ENCODE measurements at regions not wholly inside any gene's neighbourhood (a gene's known extent, or its start where the extent isn't known, plus 50 kb on each side); places are given as distances from the start of the nearest gene placed in this dataset.
"Not testable (repeated sequence)": the region's sequence is repeated elsewhere in the genome, so short reads cannot be mapped to it uniquely, and the experiment has no call there.

DNA sequence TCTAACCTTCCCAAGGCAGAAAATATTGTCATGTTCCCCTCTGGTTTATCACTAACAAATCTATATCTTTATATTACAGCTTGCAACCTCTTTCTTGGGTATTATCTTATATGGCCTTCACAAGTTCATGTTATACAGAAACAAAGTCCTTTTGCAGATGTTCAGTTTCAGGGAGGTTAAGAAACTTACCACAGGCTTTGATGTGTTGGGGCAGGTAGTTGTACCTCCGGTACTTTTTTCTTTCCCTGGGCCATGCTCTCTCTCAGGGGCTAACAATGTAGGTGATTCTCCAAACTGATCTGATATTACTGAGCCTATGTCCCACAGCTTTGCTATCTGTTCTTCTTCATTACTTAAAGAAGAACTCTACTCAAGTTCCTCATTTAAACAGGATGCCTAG, 548.9 kb upstream of the SYT4 start:
- no peak for DNase-seq

- DNase-seq, result no peak
Measured at GRCh38 chr18:43827311-43827710, 550.0 kb upstream of the SYT4 start.

GRCh38 chr18:43830303-43830702, 553.0 kb upstream of the SYT4 start:
- DNase-seq, result no peak

DNA sequence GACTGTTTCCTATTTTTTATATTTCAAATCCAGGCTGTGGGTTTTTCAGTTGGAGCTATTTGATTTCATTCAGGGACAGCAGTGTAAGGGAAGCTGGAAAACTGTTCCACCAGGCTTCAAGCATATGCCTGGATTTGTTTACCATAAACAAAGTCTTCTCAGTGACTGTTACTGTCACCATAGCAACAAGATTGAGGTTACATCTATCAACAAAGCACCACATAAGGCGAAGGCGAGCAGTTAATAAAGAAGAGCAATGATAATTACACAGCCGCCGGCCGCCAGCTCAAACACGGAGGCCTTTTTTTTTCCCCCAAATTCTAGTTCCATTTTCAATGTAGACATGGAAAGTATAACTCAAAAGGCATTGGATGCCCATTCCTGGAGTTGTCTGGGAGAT, 553.7 kb upstream of the SYT4 start:
- DNase-seq, result no peak

DNA sequence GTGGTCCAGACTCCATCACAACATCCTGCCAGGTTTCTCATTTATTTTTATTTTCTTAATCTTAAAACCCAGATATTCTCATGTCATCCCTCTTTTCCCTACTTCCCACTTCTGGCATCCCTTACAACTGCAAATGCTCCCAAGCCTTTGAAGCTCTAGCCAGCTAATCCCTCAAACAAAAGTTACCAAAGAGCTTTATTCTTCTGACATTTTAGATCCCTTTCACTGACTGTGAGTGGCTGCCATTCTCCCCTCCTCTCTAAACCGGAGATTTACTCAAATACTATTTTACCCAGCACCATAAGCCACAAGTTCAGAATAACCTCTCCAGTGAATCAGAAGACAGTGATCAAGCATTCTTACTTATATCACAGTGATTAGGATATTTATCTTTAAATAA, 569.0 kb upstream of the SYT4 start:
- DNase-seq, result no peak

DNA sequence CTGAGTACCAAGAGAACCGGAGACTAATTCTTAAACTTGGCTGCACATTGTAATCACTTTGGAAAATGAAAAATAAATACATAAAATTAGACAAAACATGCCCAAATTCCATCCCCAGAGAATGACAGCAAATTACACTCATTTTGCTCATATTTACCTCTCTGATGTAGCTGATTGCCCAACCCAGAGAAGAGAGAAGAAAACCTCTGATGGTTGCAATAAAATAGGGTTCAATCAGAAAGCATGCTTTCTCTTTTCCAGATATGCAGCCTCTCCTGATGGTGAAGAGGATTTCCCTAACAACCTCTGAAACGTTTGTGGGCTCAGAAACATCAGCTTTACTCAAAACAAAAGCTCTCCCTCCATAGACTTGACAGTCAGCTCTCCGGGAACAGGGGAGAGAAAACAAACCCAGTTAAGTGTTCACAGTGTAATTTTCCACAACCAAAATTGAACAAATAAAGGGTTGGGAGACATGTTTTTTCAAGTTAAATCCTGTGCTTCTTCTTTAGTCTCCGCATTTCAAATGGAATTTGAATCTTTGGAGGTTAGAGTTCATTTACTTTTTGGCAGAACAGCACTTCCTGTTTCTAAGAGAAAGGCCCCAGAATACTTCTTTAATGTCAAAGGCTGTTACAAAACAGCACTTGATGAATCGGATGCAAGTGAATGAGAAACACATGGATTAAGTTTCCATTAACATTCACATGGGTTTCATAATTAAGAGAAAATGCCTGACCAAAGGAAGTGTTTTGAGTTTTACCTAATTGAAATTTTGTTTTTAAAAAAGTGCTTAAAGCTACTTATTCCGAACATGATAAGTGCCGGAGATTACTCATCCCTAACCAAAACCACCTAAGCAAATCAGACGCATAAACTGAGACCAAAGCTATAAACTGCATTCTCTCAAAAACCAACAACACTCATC, 570.1 kb upstream of the SYT4 start:
- no peak for DNase-seq

DNA sequence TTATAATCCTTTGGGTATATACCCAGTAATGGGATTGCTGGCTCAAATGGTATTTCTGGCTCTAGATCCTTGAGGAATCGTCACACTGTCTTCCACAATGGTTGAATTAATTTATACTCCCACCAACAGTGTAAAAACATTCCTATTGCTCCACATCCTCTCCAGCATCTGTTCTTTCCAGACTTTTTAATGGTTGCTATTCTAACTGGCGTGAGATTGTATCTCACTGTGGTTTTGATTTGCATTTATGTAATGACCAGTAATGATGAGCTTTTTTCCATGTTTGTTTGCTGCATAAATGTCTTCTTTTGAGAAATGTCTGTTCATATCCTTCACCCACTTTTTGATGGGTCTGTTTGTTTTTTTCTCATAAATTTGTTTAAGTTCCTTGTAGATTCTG, 572.5 kb upstream of the SYT4 start:
- not testable (repeated sequence) for DNase-seq

DNA sequence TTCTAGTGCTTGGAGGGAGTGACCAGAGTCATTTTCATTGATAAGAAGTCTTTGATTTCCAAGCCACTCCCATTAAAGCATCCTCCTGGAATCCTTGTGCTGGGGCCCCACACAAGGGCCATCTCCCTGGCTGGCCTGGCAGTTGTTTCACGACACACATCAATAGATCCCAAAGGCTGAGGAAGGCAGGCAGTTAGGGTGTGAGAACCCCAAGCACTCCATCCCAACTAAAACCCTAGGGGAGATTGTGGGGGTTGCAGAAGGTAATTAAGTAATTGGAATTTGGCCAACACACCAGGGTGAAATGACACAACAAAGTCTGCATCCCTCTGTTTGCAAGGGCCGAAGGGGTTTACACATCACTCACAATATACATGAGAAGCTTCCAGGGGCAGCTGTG, 578.1 kb upstream of the SYT4 start:
- DNase-seq, result no peak

GRCh38 chr18:43863180-43863579, 585.9 kb upstream of the SYT4 start:
- no peak for DNase-seq

DNA sequence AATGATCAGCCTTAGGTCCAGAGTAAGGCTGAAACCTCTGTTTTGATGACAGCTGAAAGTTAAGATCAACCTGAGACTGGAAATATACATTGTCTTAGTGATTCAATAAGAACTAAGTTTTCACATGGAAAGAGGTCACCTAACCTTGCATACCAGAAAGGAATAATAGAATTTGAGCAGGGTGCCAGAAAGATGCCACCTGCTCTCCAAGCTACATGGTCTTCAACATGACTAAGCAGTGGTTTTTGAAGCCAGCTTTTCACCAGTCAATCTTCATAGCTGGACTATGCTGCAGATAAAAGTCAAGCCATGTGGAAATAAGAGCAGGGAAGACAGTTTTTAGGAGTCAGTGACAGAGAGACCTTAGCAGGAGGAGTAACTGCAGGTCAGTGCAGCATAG, 589.4 kb upstream of the SYT4 start:
- DNase-seq, result no peak

- DNase-seq, result no peak
Measured at GRCh38 chr18:43868497-43868995, 591.3 kb upstream of the SYT4 start.

GRCh38 chr18:43869451-43870008, 592.2 kb upstream of the SYT4 start:
- DNase-seq, result no peak

DNA sequence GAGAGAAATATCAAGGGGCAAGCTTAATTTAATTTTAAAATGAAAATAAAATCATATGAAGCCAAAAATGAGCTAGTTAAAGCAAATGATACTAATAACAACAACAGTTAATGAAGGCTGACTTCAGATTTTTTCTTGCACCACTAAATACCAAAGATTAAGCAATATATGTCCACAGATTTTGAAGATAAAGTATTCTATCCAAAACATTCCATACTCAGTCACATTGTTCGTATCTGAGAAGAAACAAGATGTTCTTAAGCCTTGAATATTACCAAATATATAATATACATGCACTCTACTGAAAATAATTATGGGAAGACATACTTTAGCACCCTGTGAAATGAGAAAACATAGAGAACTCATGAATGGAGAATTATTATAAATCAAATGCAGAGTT, 593.3 kb upstream of the SYT4 start:
- no peak for DNase-seq

DNA sequence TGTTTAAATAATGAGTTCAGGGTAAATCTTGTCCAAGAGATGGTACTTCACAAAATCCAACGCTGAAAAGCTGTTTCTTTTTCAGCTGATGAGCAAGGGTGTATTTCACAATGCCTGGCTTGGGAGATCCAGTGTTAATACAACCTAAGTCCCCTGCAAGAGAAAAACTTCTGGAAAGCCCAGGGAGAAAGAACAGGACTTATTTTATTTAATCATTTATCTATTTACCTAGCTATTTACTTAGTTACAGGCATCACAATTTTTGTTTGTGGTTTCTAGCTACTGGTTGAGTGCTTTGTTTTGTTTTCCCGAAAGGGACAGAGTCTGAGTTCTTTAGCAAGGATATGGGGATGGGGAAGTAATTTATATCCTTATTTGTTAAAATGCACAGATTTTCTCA, 598.2 kb upstream of the SYT4 start:
- DNase-seq, result no peak

GRCh38 chr18:43876286-43876685, 599.0 kb upstream of the SYT4 start:
- DNase-seq, result no peak

DNA sequence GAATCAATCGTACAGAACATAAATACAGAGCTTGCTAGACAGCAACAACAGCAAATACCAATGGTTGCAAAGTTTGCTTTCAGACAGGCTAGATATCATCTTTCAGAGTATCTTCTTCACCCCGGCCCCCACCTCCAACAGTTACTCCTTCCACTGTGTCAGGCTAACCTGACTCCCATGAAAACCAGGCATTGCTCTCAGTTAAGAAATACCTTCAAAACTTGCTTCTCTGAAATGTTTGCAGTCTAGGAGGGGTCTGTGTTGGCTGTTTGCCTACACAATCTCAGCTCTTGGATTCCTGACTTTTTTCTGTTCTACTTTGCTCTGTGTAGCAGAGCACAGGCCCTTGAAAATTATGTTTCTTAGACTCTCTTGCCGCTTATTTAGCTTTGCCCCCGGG, 599.5 kb upstream of the SYT4 start:
- no peak for DNase-seq

DNA sequence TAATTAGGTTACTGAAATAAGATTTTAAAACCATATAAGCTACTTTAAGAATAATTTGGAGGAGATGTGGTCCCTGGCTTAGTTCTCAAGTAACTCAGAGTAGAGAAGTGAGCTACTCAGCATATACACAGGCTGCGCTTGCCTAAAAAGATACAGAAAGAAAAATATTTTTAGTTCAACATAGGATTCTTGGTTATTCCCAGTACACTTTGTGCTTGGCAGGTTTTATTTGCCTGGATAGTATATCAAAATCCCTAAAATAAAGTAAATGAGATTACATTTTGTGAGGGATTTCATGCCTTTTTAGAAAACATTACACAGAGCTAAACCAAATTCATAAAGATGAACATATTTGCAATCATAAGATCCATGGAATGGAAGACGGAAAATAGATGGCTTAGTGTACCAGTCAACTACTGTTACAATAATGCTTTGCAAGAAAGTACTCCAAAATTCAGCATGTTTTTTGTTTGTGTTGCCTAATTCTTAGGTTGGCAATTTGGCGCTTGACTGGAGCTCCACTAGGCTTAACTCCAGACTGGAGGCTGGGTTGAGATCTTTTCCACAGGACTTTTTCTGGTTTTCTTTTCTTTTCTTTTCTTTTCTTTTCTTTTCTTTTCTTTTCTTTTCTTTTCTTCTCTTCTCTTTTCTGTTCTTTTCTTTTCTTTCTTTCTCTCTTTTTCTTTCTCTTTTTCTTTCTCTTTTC, 600.5 kb upstream of the SYT4 start:
- no peak for DNase-seq

- no peak for DNase-seq
Measured at GRCh38 chr18:43879415-43879814, 602.1 kb upstream of the SYT4 start.

DNA sequence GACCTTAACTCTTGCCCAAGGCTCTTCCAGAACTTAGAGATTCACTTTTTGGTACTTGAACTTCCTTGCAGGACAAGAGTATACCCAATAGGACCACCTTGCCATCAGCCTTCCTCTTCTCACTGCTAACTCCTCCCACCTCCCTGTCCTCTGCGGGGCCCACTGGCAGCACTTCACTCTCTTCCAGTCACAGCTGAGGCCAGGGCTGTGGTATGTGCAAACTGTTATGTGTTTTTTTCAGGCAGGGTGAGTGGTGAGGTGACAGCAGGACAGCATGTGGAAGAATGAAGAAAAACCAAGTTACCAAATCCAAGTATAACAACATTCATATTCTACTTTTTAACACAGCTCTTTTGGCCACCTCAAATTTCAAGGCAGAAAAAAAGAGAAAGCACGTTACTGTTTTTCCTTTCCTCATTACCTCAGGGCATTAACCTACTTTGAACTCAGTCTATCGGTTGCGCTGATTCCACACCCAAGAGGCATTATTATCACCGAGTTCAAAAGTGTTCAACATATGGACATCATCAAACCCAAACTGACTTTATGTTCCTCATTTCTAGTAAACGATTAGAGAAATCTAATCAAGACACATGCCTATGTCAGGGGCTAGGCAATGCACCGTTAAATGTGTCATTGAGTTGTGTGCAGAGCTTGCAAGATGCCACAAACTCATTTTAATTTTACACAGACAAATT, 605.2 kb upstream of the SYT4 start:
- DNase-seq, result no peak

- no peak for DNase-seq
Measured at GRCh38 chr18:43883886-43884285, 606.6 kb upstream of the SYT4 start.

DNA sequence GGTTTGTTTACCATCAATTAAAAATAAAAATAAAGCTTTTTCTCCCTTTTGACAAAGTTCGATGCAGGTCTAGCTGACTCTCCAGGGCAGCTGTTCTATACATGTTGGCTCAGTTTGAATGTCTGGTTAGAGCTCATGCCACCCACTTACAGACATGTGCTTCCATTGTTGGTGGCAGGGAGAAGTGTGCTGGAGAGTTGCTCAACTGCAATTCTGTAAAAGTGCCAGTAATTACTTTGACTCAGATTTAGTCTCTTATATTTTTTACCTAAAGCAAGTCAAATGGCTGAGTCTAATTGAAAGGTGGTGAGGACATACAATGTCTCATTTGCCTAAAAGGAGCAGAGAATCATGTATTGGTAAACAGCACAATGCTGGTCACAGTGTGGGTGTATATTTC, 609.1 kb upstream of the SYT4 start:
- no peak for DNase-seq

DNA sequence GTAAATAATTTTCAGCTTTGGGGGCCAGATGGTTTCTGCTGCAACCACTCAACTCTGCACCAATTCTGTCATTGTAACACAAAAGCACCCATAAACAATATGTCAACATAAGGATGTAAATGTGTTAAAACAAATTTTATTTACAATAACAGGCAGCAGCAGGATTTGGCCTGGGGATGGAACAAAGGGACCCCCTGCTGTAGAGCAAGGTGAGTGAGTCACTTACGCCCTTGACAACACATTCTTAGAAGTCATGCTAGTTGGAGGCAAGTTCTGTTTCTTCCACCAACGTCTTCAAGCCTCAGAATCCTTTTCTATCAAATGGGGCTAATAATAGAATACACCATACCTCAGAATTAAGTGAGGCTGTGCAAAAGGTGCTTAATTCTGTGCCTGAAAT, 610.2 kb upstream of the SYT4 start:
- no peak for DNase-seq

GRCh38 chr18:43888598-43888997, 611.3 kb upstream of the SYT4 start:
- DNase-seq, result no peak
